ENCODE measurements at regions not wholly inside any gene's neighbourhood (a gene's known extent, or its start where the extent isn't known, plus 50 kb on each side); places are given as distances from the start of the nearest gene placed in this dataset.

DNA sequence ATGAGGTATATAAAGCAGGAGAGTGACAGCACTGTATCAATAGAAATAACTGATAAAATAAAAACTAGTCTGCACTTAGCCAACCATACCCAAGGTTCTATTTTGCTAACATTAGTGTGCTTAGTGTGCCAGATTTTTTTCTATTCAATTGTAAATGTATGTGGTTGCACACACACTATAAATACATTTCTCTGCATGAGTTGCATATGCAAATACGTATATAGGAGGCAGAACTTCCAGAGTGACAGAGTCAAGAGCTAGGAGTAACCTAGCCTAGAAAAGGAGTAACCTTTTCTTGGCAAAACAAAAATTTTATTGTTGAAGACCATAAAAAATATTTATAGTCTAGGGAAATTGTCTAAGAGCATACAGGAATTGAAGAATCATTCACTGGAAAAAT is 461.6 kb downstream of the GABRG2 start:
- CTCF ChIA-PET = no interaction called here
- Mint-ChIP-seq H3K27ac (ENCODE audit: unreplicated experiment) (no peak overlapping the region), H3K36me3 (ENCODE audit: insufficient read depth, unreplicated experiment) (no peaks in the 10 kb centered on the region), H3K4me3 (ENCODE audit: low read depth, unreplicated experiment) (no peak overlapping the region), H3K4me1 (ENCODE audit: low read depth, unreplicated experiment) (no peaks in the 10 kb centered on the region), H3K27me3 (ENCODE audit: unreplicated experiment) (no peaks in the 10 kb centered on the region), H3K9me3 (ENCODE audit: low read depth, unreplicated experiment) (peaks cover 14% of the 10 kb centered on the region)
- intact Hi-C loops (cut with micrococcal nuclease; ENCODE audit: unreplicated experiment) = no loop called here
- no peak for DNase-seq
- TF ChIP-seq, protein P1, sequence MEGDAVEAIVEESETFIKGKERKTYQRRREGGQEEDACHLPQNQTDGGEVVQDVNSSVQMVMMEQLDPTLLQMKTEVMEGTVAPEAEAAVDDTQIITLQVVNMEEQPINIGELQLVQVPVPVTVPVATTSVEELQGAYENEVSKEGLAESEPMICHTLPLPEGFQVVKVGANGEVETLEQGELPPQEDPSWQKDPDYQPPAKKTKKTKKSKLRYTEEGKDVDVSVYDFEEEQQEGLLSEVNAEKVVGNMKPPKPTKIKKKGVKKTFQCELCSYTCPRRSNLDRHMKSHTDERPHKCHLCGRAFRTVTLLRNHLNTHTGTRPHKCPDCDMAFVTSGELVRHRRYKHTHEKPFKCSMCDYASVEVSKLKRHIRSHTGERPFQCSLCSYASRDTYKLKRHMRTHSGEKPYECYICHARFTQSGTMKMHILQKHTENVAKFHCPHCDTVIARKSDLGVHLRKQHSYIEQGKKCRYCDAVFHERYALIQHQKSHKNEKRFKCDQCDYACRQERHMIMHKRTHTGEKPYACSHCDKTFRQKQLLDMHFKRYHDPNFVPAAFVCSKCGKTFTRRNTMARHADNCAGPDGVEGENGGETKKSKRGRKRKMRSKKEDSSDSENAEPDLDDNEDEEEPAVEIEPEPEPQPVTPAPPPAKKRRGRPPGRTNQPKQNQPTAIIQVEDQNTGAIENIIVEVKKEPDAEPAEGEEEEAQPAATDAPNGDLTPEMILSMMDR (IDR thresholded peaks at IDR 0.05; ENCODE audit: unreplicated experiment) = no peak
- BruUV-seq (replicated peaks) = no TSS peak

DNA sequence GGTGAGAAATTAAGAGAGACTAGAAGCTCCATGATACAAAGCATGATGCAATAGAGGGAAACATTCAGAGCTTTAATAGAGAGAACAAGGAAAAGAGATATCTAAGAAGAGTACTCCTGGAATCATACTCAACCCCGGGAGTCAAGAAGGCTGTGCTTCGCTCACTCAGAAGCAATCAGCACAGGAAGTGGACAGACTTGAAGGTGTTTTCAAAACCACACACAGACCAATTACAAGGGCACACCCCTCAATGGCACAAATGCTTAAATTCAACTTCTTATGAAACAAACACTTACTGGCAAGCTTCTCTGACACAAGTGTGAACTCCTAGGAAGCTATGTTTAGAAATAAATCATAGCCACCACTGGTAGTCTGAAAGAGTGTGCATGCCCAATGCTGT is 462.3 kb downstream of the GABRG2 start:
- peaks cover 17% of the 10 kb centered on the region for H3K9me3 Mint-ChIP-seq (ENCODE audit: low read depth, unreplicated experiment)
- BruUV-seq (replicated peaks) = no TSS peak
- TF ChIP-seq, protein P1 (IDR thresholded peaks at IDR 0.05; ENCODE audit: unreplicated experiment) = no peak
- no peak overlapping the region for H3K27ac Mint-ChIP-seq (ENCODE audit: unreplicated experiment)
- no peaks in the 10 kb centered on the region for H3K4me1 Mint-ChIP-seq (ENCODE audit: low read depth, unreplicated experiment)
- H3K27me3 Mint-ChIP-seq (ENCODE audit: unreplicated experiment) = no peaks in the 10 kb centered on the region
- CTCF ChIA-PET = interaction anchor here (0.6 to 0.7 kb wide), 2 partner anchors 16 to 282 kb away, joined by 3 read pairs; no protein-coding TSS in a partner anchor
- intact Hi-C loops (cut with micrococcal nuclease; ENCODE audit: unreplicated experiment) = no loop called here
- H3K36me3 Mint-ChIP-seq (ENCODE audit: insufficient read depth, unreplicated experiment) = no peaks in the 10 kb centered on the region
- H3K4me3 Mint-ChIP-seq (ENCODE audit: low read depth, unreplicated experiment) = no peak overlapping the region
- no peak for DNase-seq

DNA sequence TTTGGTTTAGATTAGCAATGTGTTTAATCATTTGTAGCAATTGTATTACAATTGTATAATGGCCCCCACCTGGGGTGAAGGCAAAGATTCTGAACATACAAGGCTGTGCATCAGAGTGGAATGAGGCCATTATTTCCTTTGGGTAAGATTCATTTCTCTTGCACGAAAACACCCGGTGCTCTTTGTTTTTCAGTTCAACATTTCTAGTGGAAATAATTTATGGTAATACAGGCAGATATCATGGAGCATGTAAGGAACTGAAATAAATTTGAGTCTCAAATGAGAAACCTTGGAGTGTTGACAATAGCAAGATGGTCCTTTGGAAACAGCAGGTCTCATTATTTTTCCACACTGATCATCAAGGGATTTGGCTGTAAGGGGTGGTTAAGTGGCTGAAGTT is 475.9 kb downstream of the GABRG2 start:
- CTCF ChIA-PET = no interaction called here
- DNase-seq = no peak
- TF ChIP-seq, protein P1 (IDR thresholded peaks at IDR 0.05; ENCODE audit: unreplicated experiment) = no peak
- Mint-ChIP-seq H3K36me3 (ENCODE audit: insufficient read depth, unreplicated experiment) (no peaks in the 10 kb centered on the region), H3K27ac (ENCODE audit: unreplicated experiment) (no peak overlapping the region), H3K4me1 (ENCODE audit: low read depth, unreplicated experiment) (no peaks in the 10 kb centered on the region), H3K9me3 (ENCODE audit: low read depth, unreplicated experiment) (peaks cover 4% of the 10 kb centered on the region), H3K4me3 (ENCODE audit: low read depth, unreplicated experiment) (no peak overlapping the region), H3K27me3 (ENCODE audit: unreplicated experiment) (no peaks in the 10 kb centered on the region)
- no TSS peak for BruUV-seq (replicated peaks)
- intact Hi-C loops (cut with micrococcal nuclease; ENCODE audit: unreplicated experiment) = no loop called here

DNA sequence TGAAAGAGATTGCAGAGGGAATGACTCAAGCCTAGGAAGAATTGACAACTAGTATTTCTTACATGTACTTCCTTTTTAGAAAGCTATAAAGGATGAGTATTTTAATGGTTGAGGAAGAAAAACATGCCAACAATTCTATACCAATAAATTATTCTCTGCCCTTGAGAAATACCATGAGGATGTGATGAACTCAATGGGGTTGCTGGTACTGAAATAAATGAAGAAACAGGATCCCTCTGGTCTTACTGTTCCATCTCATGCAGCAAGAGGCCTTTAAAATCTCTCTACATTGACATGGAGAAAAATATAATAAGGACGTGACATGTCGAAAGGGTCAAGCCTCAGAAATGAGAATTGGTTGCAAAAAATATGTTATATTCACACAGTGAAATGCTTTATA is 477.3 kb downstream of the GABRG2 start:
- H3K27me3 Mint-ChIP-seq (ENCODE audit: unreplicated experiment) = no peaks in the 10 kb centered on the region
- intact Hi-C loops (cut with micrococcal nuclease; ENCODE audit: unreplicated experiment) = no loop called here
- H3K9me3 Mint-ChIP-seq (ENCODE audit: low read depth, unreplicated experiment) = peaks cover 11% of the 10 kb centered on the region
- no peaks in the 10 kb centered on the region for H3K36me3 Mint-ChIP-seq (ENCODE audit: insufficient read depth, unreplicated experiment)
- no peak overlapping the region for H3K27ac Mint-ChIP-seq (ENCODE audit: unreplicated experiment)
- no peak for DNase-seq
- no TSS peak for BruUV-seq (replicated peaks)
- TF ChIP-seq, protein P1 (IDR thresholded peaks at IDR 0.05; ENCODE audit: unreplicated experiment) = no peak
- CTCF ChIA-PET = no interaction called here
- H3K4me3 Mint-ChIP-seq (ENCODE audit: low read depth, unreplicated experiment) = no peak overlapping the region
- H3K4me1 Mint-ChIP-seq (ENCODE audit: low read depth, unreplicated experiment) = no peaks in the 10 kb centered on the region

Measured in Calu3 (cell line).